ENCODE measurements at regions not wholly inside any gene's neighbourhood (a gene's known extent, or its start where the extent isn't known, plus 50 kb on each side); places are given as distances from the start of the nearest gene placed in this dataset.
"Not testable (repeated sequence)": the region's sequence is repeated elsewhere in the genome, so short reads cannot be mapped to it uniquely, and the experiment has no call there.

GRCh38 chr12:91455321-91455720 lies 272.7 kb upstream of the DCN start:
- Mint-ChIP-seq H3K27ac (no peak overlapping the region), H3K4me3 (no peak overlapping the region), H3K36me3 (ENCODE audit: low read depth) (no peaks in the 10 kb centered on the region), H3K4me1 (ENCODE audit: low read depth) (no peaks in the 10 kb centered on the region), H3K27me3 (peaks cover 7% of the 10 kb centered on the region), H3K9me3 (peaks cover 12% of the 10 kb centered on the region)
- no peak for DNase-seq
- TF ChIP-seq, protein P1, sequence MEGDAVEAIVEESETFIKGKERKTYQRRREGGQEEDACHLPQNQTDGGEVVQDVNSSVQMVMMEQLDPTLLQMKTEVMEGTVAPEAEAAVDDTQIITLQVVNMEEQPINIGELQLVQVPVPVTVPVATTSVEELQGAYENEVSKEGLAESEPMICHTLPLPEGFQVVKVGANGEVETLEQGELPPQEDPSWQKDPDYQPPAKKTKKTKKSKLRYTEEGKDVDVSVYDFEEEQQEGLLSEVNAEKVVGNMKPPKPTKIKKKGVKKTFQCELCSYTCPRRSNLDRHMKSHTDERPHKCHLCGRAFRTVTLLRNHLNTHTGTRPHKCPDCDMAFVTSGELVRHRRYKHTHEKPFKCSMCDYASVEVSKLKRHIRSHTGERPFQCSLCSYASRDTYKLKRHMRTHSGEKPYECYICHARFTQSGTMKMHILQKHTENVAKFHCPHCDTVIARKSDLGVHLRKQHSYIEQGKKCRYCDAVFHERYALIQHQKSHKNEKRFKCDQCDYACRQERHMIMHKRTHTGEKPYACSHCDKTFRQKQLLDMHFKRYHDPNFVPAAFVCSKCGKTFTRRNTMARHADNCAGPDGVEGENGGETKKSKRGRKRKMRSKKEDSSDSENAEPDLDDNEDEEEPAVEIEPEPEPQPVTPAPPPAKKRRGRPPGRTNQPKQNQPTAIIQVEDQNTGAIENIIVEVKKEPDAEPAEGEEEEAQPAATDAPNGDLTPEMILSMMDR (IDR thresholded peaks at IDR 0.05): no peak
- ATAC-seq: no peak
- CTCF ChIA-PET: no interaction called here
- POLR2A ChIA-PET: no interaction called here
- intact Hi-C loops (cut with micrococcal nuclease): no loop called here

GRCh38 chr12:91454179-91454578 lies 271.6 kb upstream of the DCN start:
- ChIA-PET CTCF (no interaction called here), POLR2A (no interaction called here)
- Mint-ChIP-seq H3K36me3 (ENCODE audit: low read depth) (no peaks in the 10 kb centered on the region), H3K27ac (no peak overlapping the region), H3K4me1 (ENCODE audit: low read depth) (no peaks in the 10 kb centered on the region), H3K9me3 (peaks cover 12% of the 10 kb centered on the region), H3K27me3 (peaks cover 7% of the 10 kb centered on the region), H3K4me3 (no peak overlapping the region)
- TF ChIP-seq, protein P1 (IDR thresholded peaks at IDR 0.05): no peak
- intact Hi-C loops (cut with micrococcal nuclease): no loop called here
- no peak for ATAC-seq
- DNase-seq: no peak

- CTCF ChIA-PET; H3K27ac Mint-ChIP-seq; H3K4me1 Mint-ChIP-seq (ENCODE audit: low read depth); POLR2A ChIA-PET; intact Hi-C loops (cut with micrococcal nuclease); ATAC-seq; H3K27me3 Mint-ChIP-seq; H3K4me3 Mint-ChIP-seq; H3K36me3 Mint-ChIP-seq (ENCODE audit: low read depth); DNase-seq: not testable (repeated sequence)
- peaks cover 12% of the 10 kb centered on the region for H3K9me3 Mint-ChIP-seq
Measured at GRCh38 chr12:91452464-91452863, 269.8 kb upstream of the DCN start.

GRCh38 chr12:91441993-91442952 lies 259.7 kb upstream of the DCN start:
- POLR2A ChIA-PET: no interaction called here
- TF ChIP-seq, protein P1 (IDR thresholded peaks at IDR 0.05): no peak
- no peak for ATAC-seq
- H3K36me3 Mint-ChIP-seq (ENCODE audit: low read depth): no peaks in the 10 kb centered on the region
- peaks cover 6% of the 10 kb centered on the region for H3K4me1 Mint-ChIP-seq (ENCODE audit: low read depth)
- CTCF ChIA-PET: interaction anchor here (1.2 kb wide), 1 partner anchor 60 kb away, joined by 5 read pairs; no protein-coding TSS in a partner anchor
- H3K4me3 Mint-ChIP-seq: no peak overlapping the region
- no peaks in the 10 kb centered on the region for H3K27me3 Mint-ChIP-seq
- no peak overlapping the region for H3K27ac Mint-ChIP-seq
- intact Hi-C loops (cut with micrococcal nuclease): no loop called here
- no peak for DNase-seq
- H3K9me3 Mint-ChIP-seq: no peaks in the 10 kb centered on the region

DNA sequence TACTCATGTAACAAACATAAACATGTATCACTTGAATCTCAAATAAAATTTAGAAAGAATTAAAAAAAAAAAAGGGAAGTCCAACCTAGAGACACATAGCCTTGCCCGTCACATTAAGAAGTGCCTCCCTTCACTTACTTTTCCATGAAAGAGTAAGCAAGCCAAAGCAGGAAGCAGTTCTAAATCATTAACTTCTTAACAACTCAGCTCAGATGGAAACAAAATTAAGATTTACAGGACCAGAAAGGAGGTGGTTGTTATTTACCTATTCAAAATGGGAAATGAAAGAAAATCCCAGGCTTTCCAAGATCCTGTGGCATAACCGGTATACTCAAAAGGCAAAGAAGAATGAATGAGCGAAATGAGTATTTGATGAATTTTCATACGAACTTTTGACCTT lies 258.6 kb upstream of the DCN start:
- Mint-ChIP-seq H3K36me3 (ENCODE audit: low read depth) (no peaks in the 10 kb centered on the region), H3K4me3 (no peak overlapping the region), H3K9me3 (no peaks in the 10 kb centered on the region), H3K27ac (no peak overlapping the region), H3K4me1 (ENCODE audit: low read depth) (peaks cover 6% of the 10 kb centered on the region), H3K27me3 (no peaks in the 10 kb centered on the region)
- ChIA-PET CTCF (interaction anchor here (0.6 kb wide), 1 partner anchor 430 kb away, joined by 3 read pairs; no protein-coding TSS in a partner anchor), POLR2A (no interaction called here)
- TF ChIP-seq, protein P1 (IDR thresholded peaks at IDR 0.05): no peak
- DNase-seq: no peak
- ATAC-seq: no peak
- intact Hi-C loops (cut with micrococcal nuclease): no loop called here

Data from activated CD8-positive, alpha-beta T cell treated with anti-CD3 and anti-CD28 coated beads for 36 hours (primary cell).